PC-3 (cell line): ENCODE measurements at regions not wholly inside any gene's neighbourhood (a gene's known extent, or its start where the extent isn't known, plus 50 kb on each side); places are given as distances from the start of the nearest gene placed in this dataset.

Experiments
- EZH2 ChIP-seq: fragments of 300-600 bp; sonication (generic); IDR thresholded peaks from one replicate; pipeline ENCODE4 v1.6.1; 2017; ENCODE audit warnings: antibody characterized with exemption, mild to moderate bottlenecking, low read length; ENCODE audit not compliant: unreplicated experiment
- EZH2phosphoT487 ChIP-seq: fragments of 300-600 bp; sonication (generic); IDR thresholded peaks from 2 replicates; pipeline ENCODE4 v1.6.1; 2018; ENCODE audit warnings: mild to moderate bottlenecking, antibody characterized with exemption, low read length, borderline replicate concordance
- TF ChIP-seq, protein P1 (sequence below): fragments of 300-600 bp; sonication (generic); conservative IDR thresholded peaks from 2 replicates; pipeline ENCODE4 v1.5.1; 2017; ENCODE audit warnings: antibody characterized with exemption, low read depth, mild to moderate bottlenecking, low read length

DNA sequence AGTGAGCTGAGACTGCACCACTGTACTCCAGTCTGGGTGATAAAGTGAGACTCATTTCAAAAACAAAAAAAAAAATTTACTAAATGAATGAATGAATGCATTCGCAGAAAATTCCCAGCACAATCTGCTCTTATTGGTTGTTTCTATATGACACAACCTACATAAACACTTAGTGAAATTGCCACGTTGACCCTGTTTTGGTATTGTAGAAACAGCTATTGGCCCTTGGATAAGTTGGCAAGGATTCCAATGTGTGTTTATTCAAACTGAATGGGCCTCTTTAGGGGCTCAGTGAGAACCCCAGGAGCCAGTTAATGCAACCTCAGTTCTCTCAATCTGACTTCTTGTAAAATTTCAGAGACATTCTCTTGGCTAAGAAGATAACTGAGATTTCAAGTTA, 66.0 kb downstream of the HHEX start:
- TF ChIP-seq, protein P1, sequence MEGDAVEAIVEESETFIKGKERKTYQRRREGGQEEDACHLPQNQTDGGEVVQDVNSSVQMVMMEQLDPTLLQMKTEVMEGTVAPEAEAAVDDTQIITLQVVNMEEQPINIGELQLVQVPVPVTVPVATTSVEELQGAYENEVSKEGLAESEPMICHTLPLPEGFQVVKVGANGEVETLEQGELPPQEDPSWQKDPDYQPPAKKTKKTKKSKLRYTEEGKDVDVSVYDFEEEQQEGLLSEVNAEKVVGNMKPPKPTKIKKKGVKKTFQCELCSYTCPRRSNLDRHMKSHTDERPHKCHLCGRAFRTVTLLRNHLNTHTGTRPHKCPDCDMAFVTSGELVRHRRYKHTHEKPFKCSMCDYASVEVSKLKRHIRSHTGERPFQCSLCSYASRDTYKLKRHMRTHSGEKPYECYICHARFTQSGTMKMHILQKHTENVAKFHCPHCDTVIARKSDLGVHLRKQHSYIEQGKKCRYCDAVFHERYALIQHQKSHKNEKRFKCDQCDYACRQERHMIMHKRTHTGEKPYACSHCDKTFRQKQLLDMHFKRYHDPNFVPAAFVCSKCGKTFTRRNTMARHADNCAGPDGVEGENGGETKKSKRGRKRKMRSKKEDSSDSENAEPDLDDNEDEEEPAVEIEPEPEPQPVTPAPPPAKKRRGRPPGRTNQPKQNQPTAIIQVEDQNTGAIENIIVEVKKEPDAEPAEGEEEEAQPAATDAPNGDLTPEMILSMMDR = no peak
- TF ChIP-seq EZH2 (no peak), EZH2phosphoT487 (no peak)
